Neural progenitor cell (in vitro differentiated cells): ENCODE measurements at regions not wholly inside any gene's neighbourhood (a gene's known extent, or its start where the extent isn't known, plus 50 kb on each side); places are given as distances from the start of the nearest gene placed in this dataset.
A peak's percentile ranks its signal among the peaks of the same experiment; 100 is the strongest.

Experiments
- DNase-seq: peaks from one replicate; pipeline ENCODE4 v3.0.0-alpha.2; 2016; ENCODE audit warnings: low spot score
- H2AFZ ChIP-seq: fragments of 200-600 bp; sonication (generic); replicated peaks from 2 replicates; pipeline ENCODE4 v1.6.1; 2016; ENCODE audit warnings: antibody characterized with exemption
- H3F3A ChIP-seq: fragments of 200-600 bp; sonication (generic); 2 replicates; pipeline ENCODE4 v1.6.1; 2016; ENCODE audit warnings: antibody characterized with exemption, low read depth
- H3K27ac ChIP-seq: fragments of 200-600 bp; sonication (generic); 2 replicates; pipeline ENCODE4 v1.5.1; 2016; ENCODE audit warnings: mild to moderate bottlenecking
- H3K27me3 ChIP-seq: fragments of 200-600 bp; sonication (generic); 2 replicates; pipeline ENCODE4 v1.6.1; 2016; ENCODE audit warnings: mild to moderate bottlenecking, moderate library complexity
- H3K36me3 ChIP-seq: fragments of 200-600 bp; sonication (generic); 2 replicates; pipeline ENCODE4 v1.5.1; 2016
- H3K4me1 ChIP-seq: fragments of 200-600 bp; sonication (generic); 2 replicates; pipeline ENCODE4 v1.6.1; 2016; ENCODE audit warnings: mixed run types
- H3K4me2 ChIP-seq: fragments of 200-600 bp; sonication (generic); 2 replicates; pipeline ENCODE4 v1.6.1; 2016
- H3K4me3 ChIP-seq: fragments of 200-600 bp; sonication (generic); 2 replicates; pipeline ENCODE4 v1.5.1; 2016
- H3K79me2 ChIP-seq: fragments of 200-600 bp; sonication (generic); 2 replicates; pipeline ENCODE4 v1.6.1; 2016; ENCODE audit warnings: low read depth
- H3K9ac ChIP-seq: fragments of 200-600 bp; sonication (generic); 2 replicates; pipeline ENCODE4 v1.6.1; 2016
- H3K9me3 ChIP-seq: fragments of 200-600 bp; sonication (generic); 2 replicates; pipeline ENCODE4 v1.5.1; 2016; ENCODE audit warnings: low read depth
- H4K20me1 ChIP-seq: fragments of 200-600 bp; sonication (generic); 2 replicates; pipeline ENCODE4 v1.6.1; 2016; ENCODE audit warnings: low read depth
- H3K27ac Mint-ChIP-seq: 3 replicates; pipeline ENCODE4 v1.8.0; 2021; ENCODE audit warnings: mixed read lengths
- H3K27me3 Mint-ChIP-seq: 2 replicates; pipeline ENCODE4 v1.8.0; 2022; ENCODE audit warnings: low read depth, mild to moderate bottlenecking, inconsistent platforms, moderate library complexity, mixed read lengths; ENCODE audit not compliant: insufficient read depth
- H3K36me3 Mint-ChIP-seq: 3 replicates; pipeline ENCODE4 v1.8.0; 2021; ENCODE audit warnings: mixed read lengths
- H3K4me1 Mint-ChIP-seq: 3 replicates; pipeline ENCODE4 v1.8.0; 2021; ENCODE audit warnings: mixed read lengths
- H3K4me3 Mint-ChIP-seq: 3 replicates; pipeline ENCODE4 v1.8.0; 2021; ENCODE audit warnings: mild to moderate bottlenecking, moderate library complexity, mixed read lengths
- H3K9me3 Mint-ChIP-seq: 3 replicates; pipeline ENCODE4 v1.8.0; 2020; ENCODE audit warnings: mixed read lengths
- EZH2 ChIP-seq: fragments of 200-600 bp; sonication (generic); IDR thresholded peaks from 2 replicates; pipeline ENCODE4 v1.6.1; 2017; ENCODE audit warnings: antibody characterized with exemption, mild to moderate bottlenecking, moderate library complexity
- EZH2phosphoT487 ChIP-seq: fragments of 200-600 bp; sonication (generic); IDR thresholded peaks from 2 replicates; pipeline ENCODE4 v1.6.1; 2017; ENCODE audit warnings: antibody characterized with exemption
- TF ChIP-seq, protein P1 (sequence below): fragments of 200-600 bp; sonication (generic); IDR thresholded peaks from 2 replicates; pipeline ENCODE4 v1.5.1; 2017; ENCODE audit warnings: antibody characterized with exemption, mild to moderate bottlenecking

DNA sequence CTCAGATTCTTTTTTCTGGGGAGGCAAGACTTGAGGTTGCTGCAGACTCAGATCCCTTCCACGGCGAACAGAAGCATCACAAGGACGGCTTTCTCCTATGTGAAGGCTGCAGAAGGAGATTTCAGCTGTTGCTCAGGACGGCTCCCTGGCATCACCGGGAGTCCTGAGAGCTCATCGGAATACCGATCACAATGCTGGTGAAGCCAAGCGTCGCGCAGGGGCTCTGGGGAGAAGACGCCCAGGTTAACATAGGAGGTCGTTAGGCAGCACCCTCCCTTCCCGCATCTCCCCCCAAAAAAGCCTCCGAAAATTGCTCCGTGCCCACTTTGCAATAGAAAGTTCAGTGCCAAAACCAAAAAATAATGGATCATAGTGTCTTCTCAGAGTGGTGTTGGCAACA lies 127.2 kb upstream of the TMEM132D start:
- H3K36me3 ChIP-seq = no peaks in the 10 kb centered on the region
- H3K79me2 ChIP-seq = no peaks in the 10 kb centered on the region
- no peak overlapping the region for H3K9ac ChIP-seq
- H3K9me3 ChIP-seq = no peaks in the 10 kb centered on the region
- Mint-ChIP-seq H3K9me3 (no peaks in the 10 kb centered on the region), H3K4me1 (no peaks in the 10 kb centered on the region), H3K4me3 (no peak overlapping the region), H3K36me3 (no peaks in the 10 kb centered on the region), H3K27me3 (peaks cover 11% of the 10 kb centered on the region), H3K27ac (no peak overlapping the region)
- H3K27ac ChIP-seq = no peak overlapping the region
- H3K4me2 ChIP-seq = no peak overlapping the region
- H3K4me1 ChIP-seq = no peaks in the 10 kb centered on the region
- DNase-seq = no peak
- no peaks in the 10 kb centered on the region for H3F3A ChIP-seq
- TF ChIP-seq EZH2phosphoT487 = no peak
- TF ChIP-seq, protein P1, sequence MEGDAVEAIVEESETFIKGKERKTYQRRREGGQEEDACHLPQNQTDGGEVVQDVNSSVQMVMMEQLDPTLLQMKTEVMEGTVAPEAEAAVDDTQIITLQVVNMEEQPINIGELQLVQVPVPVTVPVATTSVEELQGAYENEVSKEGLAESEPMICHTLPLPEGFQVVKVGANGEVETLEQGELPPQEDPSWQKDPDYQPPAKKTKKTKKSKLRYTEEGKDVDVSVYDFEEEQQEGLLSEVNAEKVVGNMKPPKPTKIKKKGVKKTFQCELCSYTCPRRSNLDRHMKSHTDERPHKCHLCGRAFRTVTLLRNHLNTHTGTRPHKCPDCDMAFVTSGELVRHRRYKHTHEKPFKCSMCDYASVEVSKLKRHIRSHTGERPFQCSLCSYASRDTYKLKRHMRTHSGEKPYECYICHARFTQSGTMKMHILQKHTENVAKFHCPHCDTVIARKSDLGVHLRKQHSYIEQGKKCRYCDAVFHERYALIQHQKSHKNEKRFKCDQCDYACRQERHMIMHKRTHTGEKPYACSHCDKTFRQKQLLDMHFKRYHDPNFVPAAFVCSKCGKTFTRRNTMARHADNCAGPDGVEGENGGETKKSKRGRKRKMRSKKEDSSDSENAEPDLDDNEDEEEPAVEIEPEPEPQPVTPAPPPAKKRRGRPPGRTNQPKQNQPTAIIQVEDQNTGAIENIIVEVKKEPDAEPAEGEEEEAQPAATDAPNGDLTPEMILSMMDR = no peak
- TF ChIP-seq EZH2 = no peak
- H3K4me3 ChIP-seq = no peak overlapping the region
- peaks cover 98% of the 10 kb centered on the region for H3K27me3 ChIP-seq
- no peak overlapping the region for H2AFZ ChIP-seq
- no peaks in the 10 kb centered on the region for H4K20me1 ChIP-seq

DNA sequence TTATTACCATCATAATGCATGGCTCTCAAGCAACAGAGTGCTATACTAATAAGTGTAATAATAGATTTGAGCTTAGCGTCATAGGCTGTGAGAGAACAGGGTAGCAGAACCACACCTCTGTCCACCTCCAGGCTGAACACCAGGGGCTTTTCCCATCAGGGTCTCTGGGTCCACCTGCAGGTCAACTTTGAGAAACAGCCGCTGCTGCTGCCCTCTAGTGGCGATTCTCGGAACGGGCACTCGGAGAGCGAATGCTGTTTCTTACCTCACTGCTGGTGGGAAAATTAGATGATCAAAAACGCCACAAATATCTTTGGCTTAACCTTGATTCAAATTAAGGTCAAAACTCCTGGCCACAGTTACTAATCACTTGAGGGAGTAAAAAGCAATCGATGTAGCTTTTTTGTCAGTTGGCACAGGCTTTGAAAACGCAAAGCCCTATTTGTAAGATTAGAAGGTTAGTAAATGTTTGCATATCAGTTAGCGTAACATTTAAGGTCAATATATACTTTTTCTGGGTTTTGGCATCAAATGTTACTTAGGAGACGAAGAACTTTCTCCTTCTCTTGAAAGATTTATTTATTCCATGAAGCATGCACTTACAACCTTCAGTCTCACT lies 127.9 kb upstream of the TMEM132D start:
- Mint-ChIP-seq H3K36me3 (no peaks in the 10 kb centered on the region), H3K27me3 (peaks cover 14% of the 10 kb centered on the region), H3K4me3 (no peak overlapping the region), H3K4me1 (no peaks in the 10 kb centered on the region), H3K27ac (no peak overlapping the region), H3K9me3 (no peaks in the 10 kb centered on the region)
- H4K20me1 ChIP-seq = no peaks in the 10 kb centered on the region
- H2AFZ ChIP-seq = no peak overlapping the region
- no peaks in the 10 kb centered on the region for H3K36me3 ChIP-seq
- TF ChIP-seq, protein P1 = peak; percentile 100
- no peak for TF ChIP-seq EZH2
- TF ChIP-seq EZH2phosphoT487 = peak; percentile 26
- peaks cover 99% of the 10 kb centered on the region for H3K27me3 ChIP-seq
- no peaks in the 10 kb centered on the region for H3K9me3 ChIP-seq
- no peaks in the 10 kb centered on the region for H3K4me1 ChIP-seq
- peak; percentile 81 for DNase-seq
- no peaks in the 10 kb centered on the region for H3K79me2 ChIP-seq
- no peak overlapping the region for H3K4me2 ChIP-seq
- no peak overlapping the region for H3K9ac ChIP-seq
- no peaks in the 10 kb centered on the region for H3F3A ChIP-seq
- no peak overlapping the region for H3K4me3 ChIP-seq
- H3K27ac ChIP-seq = no peak overlapping the region

DNA sequence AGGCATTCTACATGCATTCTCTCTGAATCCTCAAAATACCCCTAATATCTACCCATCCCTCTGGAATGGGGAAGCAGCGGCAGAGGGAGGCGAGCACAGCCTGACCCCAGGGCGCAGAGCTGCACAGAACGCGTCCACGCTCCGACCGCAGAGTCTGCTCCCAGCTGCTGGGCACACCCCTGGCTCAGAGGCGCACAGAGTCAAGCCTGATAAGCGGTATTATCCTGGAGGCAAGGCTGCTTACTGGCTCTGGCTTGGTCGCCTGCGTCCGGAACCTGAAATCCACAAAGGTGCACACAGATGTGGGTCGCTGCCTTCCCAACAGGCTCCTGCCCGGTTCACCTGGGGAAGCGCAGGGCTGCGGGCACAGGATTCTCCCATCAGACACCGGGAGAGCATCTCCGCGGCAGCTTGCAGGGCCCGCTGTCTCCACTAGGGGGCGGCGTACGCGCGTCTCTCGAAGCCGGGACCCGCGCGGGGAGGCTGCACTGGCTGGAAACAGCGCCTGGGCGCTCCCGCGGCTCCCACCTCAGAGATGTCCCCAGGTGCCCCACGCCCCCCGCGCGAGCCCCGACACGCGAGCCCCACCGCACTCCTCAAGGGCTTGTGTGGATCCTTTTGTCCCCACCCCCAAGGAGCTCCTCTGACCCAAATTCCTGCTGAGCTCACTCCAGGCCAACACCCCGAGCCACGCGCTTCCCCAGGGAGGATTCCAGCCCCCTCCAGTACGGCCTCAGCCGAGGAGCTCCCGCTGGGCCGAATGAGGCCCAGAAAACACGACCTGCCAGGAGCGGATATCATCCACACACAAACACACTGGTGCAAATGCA lies 120.1 kb upstream of the FZD10 start:
- Mint-ChIP-seq H3K27me3 (peaks cover 25% of the 10 kb centered on the region), H3K4me1 (peaks cover 36% of the 10 kb centered on the region), H3K27ac (no peak overlapping the region), H3K36me3 (no peaks in the 10 kb centered on the region), H3K9me3 (peaks cover 12% of the 10 kb centered on the region), H3K4me3 (peak overlapping the region; percentile 76)
- peaks cover 12% of the 10 kb centered on the region for H3K4me1 ChIP-seq
- peaks cover 38% of the 10 kb centered on the region for H4K20me1 ChIP-seq
- no peaks in the 10 kb centered on the region for H3K9me3 ChIP-seq
- peaks cover 100% of the 10 kb centered on the region for H3K27me3 ChIP-seq
- H3K36me3 ChIP-seq = no peaks in the 10 kb centered on the region
- peak overlapping the region; percentile 17 for H3K4me2 ChIP-seq
- no peak overlapping the region for H3K27ac ChIP-seq
- no peak overlapping the region for H3K9ac ChIP-seq
- peak; percentile 82 for DNase-seq
- peaks cover 39% of the 10 kb centered on the region for H3F3A ChIP-seq
- H3K4me3 ChIP-seq = no peak overlapping the region
- no peak overlapping the region for H2AFZ ChIP-seq
- no peaks in the 10 kb centered on the region for H3K79me2 ChIP-seq
- TF ChIP-seq, protein P1 = peak; percentile 93
- TF ChIP-seq EZH2 (peak; percentile 35), EZH2phosphoT487 (no peak)
